HepG2 (cell line): ENCODE measurements at regions not wholly inside any gene's neighbourhood (a gene's known extent, or its start where the extent isn't known, plus 50 kb on each side); places are given as distances from the start of the nearest gene placed in this dataset.

Source experiments
- ATAC-seq: fragments of 200-7000 bp; cut with Tn5 transposase; 3 replicates; pipeline ENCODE4 v1.9.1; 2020; ENCODE audit warnings: mild to moderate bottlenecking, moderate library complexity
- BruUV-seq: library from RNA; stranded (reverse); fragments of 400-500 nt; replicated peaks from 2 replicates; lab custom pipeline; 2021; lab: Mats Ljungman, UMichigan
- CTCF ChIA-PET: fragments of 300-600 bp; formaldehyde crosslinking; extraction: SDS; loops from one replicate; lab custom pipeline; 2021; ENCODE audit warnings: low total read pairs, inconsistent platforms, low intra/inter-chr PET ratio; lab: Yijun Ruan, JAX
- POLR2A ChIA-PET: fragments of 350-600 bp; sonication (Branson Sonifier 250); formaldehyde crosslinking; loops from one replicate; lab custom pipeline; 2020; ENCODE audit warnings: antibody characterized with exemption, inconsistent platforms; lab: Yijun Ruan, JAX
- DNase-seq: peaks from one replicate; pipeline ENCODE4 v3.0.0-alpha.2; 2015; ENCODE audit warnings: low spot score
- FAIRE-seq: peaks from 3 replicates; lab custom pipeline; 2011; peaks lifted over from hg19 to GRCh38; lab: Jason Lieb, UNC
- H2AFZ ChIP-seq: one replicate; pipeline ENCODE4 v1.6.1; 2011; ENCODE audit warnings: low read length, inconsistent platforms
- H3K27ac ChIP-seq: fragments of 300-600 bp; 3 replicates; pipeline ENCODE4 v1.8.0; 2011; ENCODE audit warnings: mixed run types, mild to moderate bottlenecking, mixed read lengths, low read length, inconsistent platforms; ENCODE audit not compliant: insufficient read depth; ENCODE audit errors: extremely low read length
- H3K27me3 ChIP-seq, 2 experiments: fragments of 200-600 bp in 1 of 2; 2 replicates in 1 of 2; 3 replicates in 1 of 2; pipeline versions ENCODE4 v1.6.0 to v1.8.0; 2011; ENCODE audit warnings: low read length in 2 of 2, mild to moderate bottlenecking in 2 of 2, moderate library complexity in 2 of 2, inconsistent platforms in 1 of 2; ENCODE audit not compliant: insufficient read depth in 2 of 2, control insufficient read depth in 1 of 2
- H3K36me3 ChIP-seq, 2 experiments: fragments of 200-600 bp in 1 of 2; replicated peaks in 1 of 2; 2 replicates in 1 of 2; 3 replicates in 1 of 2; pipeline versions ENCODE4 v1.5.1 to v1.8.0; 2011; ENCODE audit warnings: low read length in 2 of 2, inconsistent platforms in 1 of 2; ENCODE audit not compliant: insufficient read depth in 2 of 2, control insufficient read depth in 1 of 2
- H3K4me1 ChIP-seq: 2 replicates; pipeline ENCODE4 v1.5.1; 2012; ENCODE audit warnings: low read length, inconsistent platforms; ENCODE audit not compliant: insufficient read depth
- H3K4me2 ChIP-seq: 2 replicates; pipeline ENCODE4 v1.6.0; 2011; ENCODE audit warnings: low read depth, low read length, inconsistent platforms
- H3K4me3 ChIP-seq, 3 experiments: fragments of 200-600 bp in 1 of 3; sonication (generic), shearing (Covaris generic) in 1 of 3; replicated peaks in 1 of 3; 2 replicates each; pipeline ENCODE4 v1.5.1; 2011 to 2016; ENCODE audit warnings: low read length in 3 of 3, inconsistent platforms in 2 of 3, low read depth in 2 of 3, mild to moderate bottlenecking in 2 of 3, control low read depth in 1 of 3, mixed read lengths in 1 of 3; ENCODE audit not compliant: insufficient read depth in 1 of 3
- H3K79me2 ChIP-seq: one replicate; pipeline ENCODE4 v1.6.1; 2011; ENCODE audit warnings: low read length, inconsistent platforms; ENCODE audit not compliant: insufficient read depth
- H3K9ac ChIP-seq: 2 replicates; pipeline ENCODE4 v1.6.0; 2011; ENCODE audit warnings: mild to moderate bottlenecking, low read depth, low read length, inconsistent platforms; ENCODE audit not compliant: insufficient read depth
- H3K9me3 ChIP-seq: 2 replicates; pipeline ENCODE4 v1.5.1; 2012; ENCODE audit warnings: mild to moderate bottlenecking, low read length
- H4K20me1 ChIP-seq: 2 replicates; pipeline ENCODE4 v1.6.0; 2011; ENCODE audit warnings: inconsistent platforms, mild to moderate bottlenecking, low read length, moderate library complexity; ENCODE audit not compliant: insufficient read depth
- AKNA ChIP-seq: sonication (generic); formaldehyde crosslinking; IDR thresholded peaks from 2 replicates; pipeline ENCODE4 v1.4.0; 2020; ENCODE audit warnings: missing genetic modification reagents, borderline replicate concordance
- CAMTA2 ChIP-seq: sonication (generic); formaldehyde crosslinking; IDR thresholded peaks from 2 replicates; pipeline ENCODE4 v1.4.0; 2020; ENCODE audit warnings: mild to moderate bottlenecking, missing genetic modification reagents, borderline replicate concordance
- CENPBD1 ChIP-seq: sonication (generic); formaldehyde crosslinking; IDR thresholded peaks from 2 replicates; pipeline ENCODE4 v1.8.0; 2022; ENCODE audit warnings: missing genetic modification reagents, low read depth, mild to moderate bottlenecking, borderline replicate concordance
- CENPX ChIP-seq: sonication (generic); formaldehyde crosslinking; IDR thresholded peaks from 2 replicates; pipeline ENCODE4 v1.9.0; 2021; ENCODE audit warnings: mild to moderate bottlenecking, missing genetic modification reagents, moderate library complexity
- DNMT1 ChIP-seq: sonication (generic); formaldehyde crosslinking; IDR thresholded peaks from 2 replicates; pipeline ENCODE4 v1.5.1; 2020; ENCODE audit warnings: mild to moderate bottlenecking, missing genetic modification reagents
- DPF2 ChIP-seq: sonication (generic); formaldehyde crosslinking; IDR thresholded peaks from 2 replicates; pipeline ENCODE4 v1.4.0; 2020; ENCODE audit warnings: mild to moderate bottlenecking, low read depth, missing genetic modification reagents, borderline replicate concordance
- E2F2 ChIP-seq: sonication (generic); formaldehyde crosslinking; IDR thresholded peaks from 2 replicates; pipeline ENCODE4 v1.4.0; 2020; ENCODE audit warnings: missing genetic modification reagents, borderline replicate concordance
- GATAD1 ChIP-seq: IDR thresholded peaks from 2 replicates; pipeline ENCODE4 v1.6.1; 2016; ENCODE audit warnings: missing genetic modification reagents, missing compliant biosample characterization
- HINFP ChIP-seq: sonication (generic); formaldehyde crosslinking; IDR thresholded peaks from 2 replicates; pipeline ENCODE4 v1.4.0; 2020; ENCODE audit warnings: low read depth, mild to moderate bottlenecking, missing genetic modification reagents
- KDM2A ChIP-seq: sonication (generic); formaldehyde crosslinking; IDR thresholded peaks from 2 replicates; pipeline ENCODE4 v1.4.0; 2020; ENCODE audit warnings: low read depth, missing genetic modification reagents, borderline replicate concordance
- PAWR ChIP-seq: sonication (generic); formaldehyde crosslinking; IDR thresholded peaks from 2 replicates; pipeline ENCODE4 v1.4.0; 2020; ENCODE audit warnings: missing genetic modification reagents, mild to moderate bottlenecking, borderline replicate concordance
- ZBTB3 ChIP-seq: sonication (generic); formaldehyde crosslinking; IDR thresholded peaks from 2 replicates; pipeline ENCODE4 v1.4.0; 2020; ENCODE audit warnings: low read depth, mild to moderate bottlenecking, moderate library complexity, missing genetic modification reagents, borderline replicate concordance
- ZBTB42 ChIP-seq: sonication (generic); formaldehyde crosslinking; IDR thresholded peaks from 2 replicates; pipeline ENCODE4 v1.5.0; 2020; ENCODE audit warnings: mild to moderate bottlenecking, missing genetic modification reagents
- ZNF558 ChIP-seq: sonication (generic); formaldehyde crosslinking; IDR thresholded peaks from 2 replicates; pipeline ENCODE4 v1.9.0; 2022; ENCODE audit warnings: mild to moderate bottlenecking, missing genetic modification reagents, borderline replicate concordance
- ZNF780A ChIP-seq: sonication (generic); formaldehyde crosslinking; IDR thresholded peaks from 2 replicates; pipeline ENCODE4 v1.8.0; 2022; ENCODE audit warnings: mild to moderate bottlenecking, missing genetic modification reagents, moderate library complexity
- ZSCAN22 ChIP-seq: sonication (generic); formaldehyde crosslinking; IDR thresholded peaks from 2 replicates; pipeline ENCODE4 v1.4.0; 2020; ENCODE audit warnings: mild to moderate bottlenecking, missing genetic modification reagents
- WGBS: methylation state at CpG from one replicate; pipeline ENCODE4 v1.1.6; 2017; ENCODE audit warnings: low lambda C conversion rate; 5-methylcytosine and 5-hydroxymethylcytosine counted together
- in situ Hi-C: cut with HindIII; loops from 2 replicates; pipeline ENCODE4 v1.10.0; 2017; ENCODE audit warnings: low pct_unique_long_range_greater_than_20kb; ENCODE audit not compliant: extremely low pct_ligation_motif_present
- intact Hi-C: fragments of 100-400 bp; cut with micrococcal nuclease; formaldehyde crosslinking; loops from one replicate; pipeline ENCODE4 v1.10.0; 2022; ENCODE audit not compliant: unreplicated experiment

- TF ChIP-seq CAMTA2 (CRISPR knock-in tag) (no peak), ZNF558 (no peak), GATAD1 (CRISPR knock-in tag) (no peak), CENPX (no peak)
Measured at GRCh38 chr2:8527031-8527430, 154.8 kb upstream of the ID2 start (continued).

GRCh38 chr2:8527676-8528075 lies 154.2 kb upstream of the ID2 start:
- ChIA-PET CTCF (interaction anchor here (0.6 kb wide), 1 partner anchor 159 kb away, joined by 3 read pairs; no protein-coding TSS in a partner anchor), POLR2A (interaction anchor here (0.7 kb wide), 1 partner anchor 155 kb away, joined by 5 read pairs; the partner anchor contains the start of gene ID2)
- TF ChIP-seq AKNA (CRISPR knock-in tag), result no peak
- no peak for TF ChIP-seq ZBTB3 (CRISPR knock-in tag)
- no peak for TF ChIP-seq CENPBD1
- no peak for TF ChIP-seq ZSCAN22
- no peak for TF ChIP-seq PAWR (CRISPR knock-in tag)
- no peak for TF ChIP-seq KDM2A (CRISPR knock-in tag)
- no peak for TF ChIP-seq ZNF780A
- no peak for TF ChIP-seq ZBTB42 (CRISPR knock-in tag)
- TF ChIP-seq HINFP (CRISPR knock-in tag), result no peak
- no peak for TF ChIP-seq DPF2
- TF ChIP-seq E2F2 (CRISPR knock-in tag), result no peak
- no peak for TF ChIP-seq DNMT1 (CRISPR knock-in tag)

More at GRCh38 chr2:8527676-8528075, 154.2 kb upstream of the ID2 start:
- H3K9me3 ChIP-seq, result peaks cover 14% of the 10 kb centered on the region
- H3K27me3 ChIP-seq, result peaks cover 5 to 15% of the 10 kb centered on the region in 2 experiments; a peak in 3 of 5 replicates
- peak overlapping the region; percentile 16; the same call in 1 of the 2 replicates for H3K4me2 ChIP-seq
- intact Hi-C loops, result no loop called here
- no TSS peak for BruUV-seq
- H3K27ac ChIP-seq, result no peak overlapping the region
- no peak for ATAC-seq
- peaks cover 38% of the 10 kb centered on the region for H3K4me1 ChIP-seq
- no peak for DNase-seq
- 11% methylated on average over 4 of the region's 4 CpGs for WGBS
- no peak overlapping the region for H3K4me3 ChIP-seq
- H2AFZ ChIP-seq, result no peak overlapping the region
- H3K36me3 ChIP-seq, result no peaks in the 10 kb centered on the region
- FAIRE-seq, result no peak
- H3K79me2 ChIP-seq, result no peaks in the 10 kb centered on the region
- H4K20me1 ChIP-seq, result no peaks in the 10 kb centered on the region
- in situ Hi-C loops, result loop anchor here (5.0 kb wide), 1 partner anchor 160 kb away; no protein-coding TSS in a partner anchor
- no peak overlapping the region for H3K9ac ChIP-seq
